ENCODE measurements at regions not wholly inside any gene's neighbourhood (a gene's known extent, or its start where the extent isn't known, plus 50 kb on each side); places are given as distances from the start of the nearest gene placed in this dataset.

DNA sequence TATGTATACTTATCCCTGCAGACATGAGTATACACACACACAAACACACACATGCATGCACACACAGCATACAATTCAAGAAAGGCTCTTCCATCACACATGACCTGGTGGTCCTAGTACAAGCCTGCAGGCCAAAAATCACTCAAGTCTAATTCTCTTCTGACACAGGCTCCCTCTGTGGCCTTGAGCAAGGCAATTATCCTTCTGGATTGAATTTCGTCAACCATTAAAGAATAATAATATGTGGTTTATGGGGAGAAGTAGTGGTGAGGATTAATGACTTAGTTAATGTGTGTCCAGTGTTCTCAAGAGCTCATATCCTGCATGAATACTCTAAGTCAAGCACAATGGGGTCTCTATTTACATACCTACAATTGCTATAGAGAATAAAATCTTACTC is 161.8 kb upstream of the KIAA1217 start:
- TF ChIP-seq EZH2 (IDR thresholded peaks at IDR 0.05; ENCODE audit: insufficient read depth, poor library complexity, severe bottlenecking) = no peak
- no peak for TF ChIP-seq EZH2phosphoT487 (IDR thresholded peaks at IDR 0.05; ENCODE audit: insufficient read depth, low read depth)
- Histone ChIP-seq H3K9me2 (ENCODE audit: insufficient read depth) (no peaks in the 10 kb centered on the region), H2AFZ (no peak overlapping the region), H3K4me1 (ENCODE audit: insufficient read depth) (no peaks in the 10 kb centered on the region), H3K4me3 (no peak overlapping the region), H3K9me3 (ENCODE audit: low read depth) (no peaks in the 10 kb centered on the region), H3F3A (ENCODE audit: insufficient read depth) (no peaks in the 10 kb centered on the region), H3K27ac (no peak overlapping the region), H3K79me2 (ENCODE audit: insufficient read depth) (no peaks in the 10 kb centered on the region), H4K20me1 (ENCODE audit: insufficient read depth) (no peaks in the 10 kb centered on the region), H3K4me2 (ENCODE audit: unreplicated experiment) (no peak overlapping the region), H3K36me3 (ENCODE audit: low read depth) (no peaks in the 10 kb centered on the region), H3K9ac (no peak overlapping the region), H3K27me3 (replicated peaks; ENCODE audit: insufficient read depth) (no peaks in the 10 kb centered on the region; the same call in 1 of the 2 replicates)
- WGBS, 2 experiments (ENCODE audit: low coverage in 1 of 2, low lambda C conversion rate in 2 of 2, missing lambda C conversion rate in 2 of 2) = 18 to 38% methylated on average over 1 of the region's 1 CpG
- DNase-seq = no peak
- in situ Hi-C loops (cut with MboI) = no loop called here

DNA sequence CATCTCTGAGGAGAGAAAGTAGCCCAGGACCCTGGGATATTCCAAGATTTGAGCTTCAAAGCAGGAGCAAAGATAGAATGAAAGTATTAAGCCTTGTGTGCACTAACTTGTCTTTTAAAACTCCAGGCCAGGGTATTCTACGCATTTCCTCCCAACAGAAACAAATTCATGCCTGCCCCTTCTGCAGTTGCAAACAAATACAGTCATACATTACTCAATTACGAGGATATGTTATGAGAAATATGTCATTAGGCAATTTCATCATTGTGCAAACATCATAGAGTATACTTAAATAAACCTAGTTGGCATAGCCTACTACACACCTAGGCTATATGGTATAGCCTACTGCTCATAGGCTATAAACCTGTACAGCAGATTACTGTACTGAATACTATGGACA is 154.5 kb upstream of the KIAA1217 start:
- H3K79me2 ChIP-seq (ENCODE audit: insufficient read depth) = no peaks in the 10 kb centered on the region
- H3K4me2 ChIP-seq (ENCODE audit: unreplicated experiment) = no peak overlapping the region
- H3K9ac ChIP-seq = no peak overlapping the region
- no peaks in the 10 kb centered on the region for H3K27me3 ChIP-seq (replicated peaks; ENCODE audit: insufficient read depth)
- no peaks in the 10 kb centered on the region for H3F3A ChIP-seq (ENCODE audit: insufficient read depth)
- WGBS, 2 experiments (ENCODE audit: low coverage in 1 of 2, low lambda C conversion rate in 2 of 2, missing lambda C conversion rate in 2 of 2) = 37 to 46% methylated on average over 2 of the region's 2 CpGs
- no peak overlapping the region for H3K27ac ChIP-seq
- TF ChIP-seq EZH2phosphoT487 (IDR thresholded peaks at IDR 0.05; ENCODE audit: insufficient read depth, low read depth) = no peak
- TF ChIP-seq EZH2 (IDR thresholded peaks at IDR 0.05; ENCODE audit: insufficient read depth, poor library complexity, severe bottlenecking) = no peak
- no peaks in the 10 kb centered on the region for H3K4me1 ChIP-seq (ENCODE audit: insufficient read depth)
- no peaks in the 10 kb centered on the region for H3K36me3 ChIP-seq (ENCODE audit: low read depth)
- no peaks in the 10 kb centered on the region for H4K20me1 ChIP-seq (ENCODE audit: insufficient read depth)
- H2AFZ ChIP-seq = no peak overlapping the region
- no peak for DNase-seq
- in situ Hi-C loops (cut with MboI) = no loop called here
- no peak overlapping the region for H3K4me3 ChIP-seq
- H3K9me2 ChIP-seq (ENCODE audit: insufficient read depth) = no peaks in the 10 kb centered on the region
- H3K9me3 ChIP-seq (ENCODE audit: low read depth) = no peaks in the 10 kb centered on the region

DNA sequence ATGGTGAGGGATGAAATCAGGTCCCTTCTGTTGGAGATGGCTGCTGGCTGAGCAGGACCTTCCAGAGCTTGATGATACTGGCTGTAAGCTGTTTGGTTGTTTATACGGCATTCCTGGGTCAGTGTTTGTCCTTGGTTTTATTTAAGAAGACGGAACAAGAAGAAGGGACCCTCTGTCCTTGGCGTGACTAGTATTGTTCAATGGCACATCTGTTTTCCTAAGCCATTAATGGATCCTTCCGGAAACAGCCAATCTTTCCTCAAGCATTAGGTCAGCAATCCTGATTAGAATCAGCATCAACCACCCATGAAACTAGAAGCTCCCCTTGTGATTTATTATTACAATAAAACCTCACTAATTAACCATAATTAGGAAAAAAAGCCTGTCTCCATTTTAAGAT is 128.7 kb upstream of the KIAA1217 start:
- 62 to 64% methylated on average over 4 of the region's 4 CpGs for WGBS, 2 experiments (ENCODE audit: low coverage in 1 of 2, low lambda C conversion rate in 2 of 2, missing lambda C conversion rate in 2 of 2)
- H3K4me3 ChIP-seq = no peak overlapping the region

DNA sequence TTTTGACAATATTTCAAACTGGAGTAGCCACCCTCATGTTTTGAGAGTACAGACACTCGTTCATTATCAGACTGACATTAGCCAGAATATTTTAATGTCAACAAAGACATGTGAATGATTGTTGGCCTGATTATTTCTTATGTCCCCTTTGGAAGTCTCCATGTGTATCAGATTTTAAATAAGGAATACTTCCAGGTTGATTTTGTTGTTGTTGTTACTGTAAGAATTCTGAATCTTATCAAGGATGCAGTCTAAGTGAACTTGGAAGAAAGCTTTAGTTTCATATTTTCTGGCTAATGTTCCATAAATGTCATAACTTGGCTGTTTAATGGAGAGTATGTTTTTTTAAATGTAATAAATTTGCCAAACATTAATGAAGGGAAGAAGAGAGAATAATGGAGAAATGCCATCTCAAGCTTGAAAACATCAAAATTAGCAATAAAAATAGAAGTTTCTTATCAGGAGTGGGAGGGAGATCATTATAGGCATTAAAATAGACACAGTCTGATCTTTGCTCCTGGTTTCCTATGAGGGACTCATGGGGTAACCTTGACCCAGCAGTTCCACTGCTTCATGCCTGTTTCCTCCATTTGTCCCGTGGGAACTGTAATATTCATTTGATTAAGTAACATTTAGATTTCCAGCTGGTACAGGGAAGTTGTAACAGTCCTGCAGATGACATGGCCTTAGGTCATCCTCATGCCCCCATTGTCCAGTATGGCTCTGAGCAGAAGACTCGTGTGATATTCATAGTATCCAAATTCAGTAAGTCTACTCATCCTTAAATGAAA is 122.4 kb upstream of the KIAA1217 start:
- Histone ChIP-seq H3K27ac (no peak overlapping the region), H3K9me2 (ENCODE audit: insufficient read depth) (no peaks in the 10 kb centered on the region), H3K36me3 (ENCODE audit: low read depth) (no peaks in the 10 kb centered on the region), H3K9me3 (ENCODE audit: low read depth) (no peaks in the 10 kb centered on the region), H2AFZ (no peak overlapping the region), H4K20me1 (ENCODE audit: insufficient read depth) (no peaks in the 10 kb centered on the region), H3K9ac (no peak overlapping the region), H3K27me3 (replicated peaks; ENCODE audit: insufficient read depth) (no peaks in the 10 kb centered on the region), H3K4me3 (no peak overlapping the region), H3F3A (ENCODE audit: insufficient read depth) (no peaks in the 10 kb centered on the region), H3K79me2 (ENCODE audit: insufficient read depth) (no peaks in the 10 kb centered on the region), H3K4me1 (ENCODE audit: insufficient read depth) (no peaks in the 10 kb centered on the region), H3K4me2 (ENCODE audit: unreplicated experiment) (no peak overlapping the region)
- no peak for TF ChIP-seq EZH2phosphoT487 (IDR thresholded peaks at IDR 0.05; ENCODE audit: insufficient read depth, low read depth)
- in situ Hi-C loops (cut with MboI) = no loop called here
- 21 to 25% methylated on average over 3 of the region's 3 CpGs for WGBS, 2 experiments (ENCODE audit: low coverage in 1 of 2, low lambda C conversion rate in 2 of 2, missing lambda C conversion rate in 2 of 2)
- DNase-seq = no peak

More for the DNA sequence above, 128.7 kb upstream of the KIAA1217 start:
- Histone ChIP-seq H3K27me3 (replicated peaks; ENCODE audit: insufficient read depth) (no peaks in the 10 kb centered on the region), H3K4me1 (ENCODE audit: insufficient read depth) (no peaks in the 10 kb centered on the region), H3K79me2 (ENCODE audit: insufficient read depth) (no peaks in the 10 kb centered on the region), H3K4me2 (ENCODE audit: unreplicated experiment) (no peak overlapping the region), H3K9ac (no peak overlapping the region), H2AFZ (no peak overlapping the region), H3K9me2 (ENCODE audit: insufficient read depth) (no peaks in the 10 kb centered on the region), H3F3A (ENCODE audit: insufficient read depth) (no peaks in the 10 kb centered on the region), H3K36me3 (ENCODE audit: low read depth) (no peaks in the 10 kb centered on the region), H3K27ac (no peak overlapping the region), H3K9me3 (ENCODE audit: low read depth) (no peaks in the 10 kb centered on the region), H4K20me1 (ENCODE audit: insufficient read depth) (no peaks in the 10 kb centered on the region)
- TF ChIP-seq EZH2phosphoT487 (IDR thresholded peaks at IDR 0.05; ENCODE audit: insufficient read depth, low read depth) = no peak
- TF ChIP-seq EZH2 (IDR thresholded peaks at IDR 0.05; ENCODE audit: insufficient read depth, poor library complexity, severe bottlenecking) = no peak
- in situ Hi-C loops (cut with MboI) = no loop called here
- DNase-seq = no peak

Measured in GM23248 (cell line).